ENCODE measurements at regions not wholly inside any gene's neighbourhood (a gene's known extent, or its start where the extent isn't known, plus 50 kb on each side); places are given as distances from the start of the nearest gene placed in this dataset.

DNA sequence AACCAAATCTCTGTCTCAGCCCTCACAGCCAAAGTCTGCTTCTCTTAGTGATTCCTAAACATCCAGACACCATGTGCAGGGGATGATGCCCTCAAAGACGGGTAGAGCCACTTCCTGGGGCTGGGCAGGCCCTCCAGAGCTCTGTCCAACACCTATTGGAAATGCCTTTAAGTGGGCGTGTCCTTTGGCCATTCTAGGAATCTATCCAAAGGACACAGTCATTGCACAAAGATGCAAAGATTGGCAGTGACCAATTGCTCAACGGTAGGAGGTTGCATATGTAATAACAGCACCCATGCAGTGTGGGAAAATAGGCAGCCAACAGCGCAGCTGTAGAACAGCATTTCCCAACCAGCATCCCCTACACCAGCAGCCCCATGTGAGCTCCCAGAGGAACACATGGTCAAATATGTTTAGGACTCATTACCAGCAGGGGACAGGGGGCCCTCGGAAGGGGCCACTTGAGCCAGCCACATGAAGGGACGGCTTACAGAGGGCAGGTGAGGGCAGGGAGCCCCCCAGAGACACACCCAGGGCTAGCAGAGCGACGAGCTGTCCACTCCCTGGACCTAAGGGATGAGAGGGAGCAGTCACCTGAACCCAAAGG is 142.8 kb upstream of the IQSEC1 start:
- Histone ChIP-seq H3K9me3 (no peaks in the 10 kb centered on the region), H3K4me1 (no peaks in the 10 kb centered on the region), H3K27me3 (peaks cover 19% of the 10 kb centered on the region), H3K4me3 (no peak overlapping the region), H3K27ac (no peak overlapping the region), H3K36me3 (no peaks in the 10 kb centered on the region)
- 40 to 50% methylated on average over 1 of the region's 8 CpGs for WGBS, 2 donors (ENCODE audit: low coverage in 1 of 2)
- ATAC-seq = no peak
- TF ChIP-seq POLR2A (IDR thresholded peaks at IDR 0.05) = no peak
- TF ChIP-seq, protein P1, sequence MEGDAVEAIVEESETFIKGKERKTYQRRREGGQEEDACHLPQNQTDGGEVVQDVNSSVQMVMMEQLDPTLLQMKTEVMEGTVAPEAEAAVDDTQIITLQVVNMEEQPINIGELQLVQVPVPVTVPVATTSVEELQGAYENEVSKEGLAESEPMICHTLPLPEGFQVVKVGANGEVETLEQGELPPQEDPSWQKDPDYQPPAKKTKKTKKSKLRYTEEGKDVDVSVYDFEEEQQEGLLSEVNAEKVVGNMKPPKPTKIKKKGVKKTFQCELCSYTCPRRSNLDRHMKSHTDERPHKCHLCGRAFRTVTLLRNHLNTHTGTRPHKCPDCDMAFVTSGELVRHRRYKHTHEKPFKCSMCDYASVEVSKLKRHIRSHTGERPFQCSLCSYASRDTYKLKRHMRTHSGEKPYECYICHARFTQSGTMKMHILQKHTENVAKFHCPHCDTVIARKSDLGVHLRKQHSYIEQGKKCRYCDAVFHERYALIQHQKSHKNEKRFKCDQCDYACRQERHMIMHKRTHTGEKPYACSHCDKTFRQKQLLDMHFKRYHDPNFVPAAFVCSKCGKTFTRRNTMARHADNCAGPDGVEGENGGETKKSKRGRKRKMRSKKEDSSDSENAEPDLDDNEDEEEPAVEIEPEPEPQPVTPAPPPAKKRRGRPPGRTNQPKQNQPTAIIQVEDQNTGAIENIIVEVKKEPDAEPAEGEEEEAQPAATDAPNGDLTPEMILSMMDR (IDR thresholded peaks at IDR 0.05) = no peak
- no peak for TF ChIP-seq EP300 (IDR thresholded peaks at IDR 0.05)
- no peak for TF ChIP-seq POLR2AphosphoS5 (IDR thresholded peaks at IDR 0.05)

DNA sequence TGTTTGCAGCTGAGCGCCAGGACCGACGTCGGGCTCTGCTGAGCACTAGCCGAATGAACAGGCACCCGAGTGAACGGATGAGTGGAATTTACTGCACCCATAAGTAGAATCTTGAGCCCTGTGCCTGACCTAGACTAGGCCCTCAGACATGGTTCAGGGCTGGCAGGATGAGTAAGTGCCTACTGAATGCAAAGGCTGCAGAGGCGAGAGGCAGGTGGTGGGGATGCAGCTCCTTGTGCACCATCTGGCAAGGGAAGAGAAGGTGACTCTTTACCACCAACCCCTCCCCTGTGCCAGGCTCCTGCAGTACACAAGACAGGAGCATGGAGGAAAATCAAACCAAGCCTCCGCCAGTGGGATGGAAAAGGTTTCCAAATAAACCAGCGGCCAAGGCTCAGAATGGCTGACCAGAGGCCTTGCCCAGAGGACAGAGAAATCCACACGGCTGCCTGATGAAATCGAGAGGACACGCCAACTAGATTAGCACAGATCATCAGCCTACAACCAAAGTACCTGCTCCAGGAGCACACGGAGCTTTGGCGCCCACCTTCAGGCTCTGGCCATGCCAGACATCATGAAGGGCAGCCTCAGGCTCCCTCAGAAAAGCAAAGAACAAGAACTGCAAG is 141.7 kb upstream of the IQSEC1 start:
- no peaks in the 10 kb centered on the region for H3K36me3 ChIP-seq
- no peak overlapping the region for H3K4me3 ChIP-seq
- H3K9me3 ChIP-seq = no peaks in the 10 kb centered on the region
- ATAC-seq = no peak
- no peak overlapping the region for H3K27ac ChIP-seq
- WGBS, 2 donors (ENCODE audit: low coverage in 1 of 2) = 91 to 92% methylated on average over 2 to 9 of the region's 15 CpGs
- peaks cover 19% of the 10 kb centered on the region for H3K27me3 ChIP-seq
- H3K4me1 ChIP-seq = no peaks in the 10 kb centered on the region
- TF ChIP-seq, protein P1 (IDR thresholded peaks at IDR 0.05) = no peak
- TF ChIP-seq EP300 (IDR thresholded peaks at IDR 0.05) (no peak), POLR2AphosphoS5 (IDR thresholded peaks at IDR 0.05) (no peak), POLR2A (IDR thresholded peaks at IDR 0.05) (no peak)

DNA sequence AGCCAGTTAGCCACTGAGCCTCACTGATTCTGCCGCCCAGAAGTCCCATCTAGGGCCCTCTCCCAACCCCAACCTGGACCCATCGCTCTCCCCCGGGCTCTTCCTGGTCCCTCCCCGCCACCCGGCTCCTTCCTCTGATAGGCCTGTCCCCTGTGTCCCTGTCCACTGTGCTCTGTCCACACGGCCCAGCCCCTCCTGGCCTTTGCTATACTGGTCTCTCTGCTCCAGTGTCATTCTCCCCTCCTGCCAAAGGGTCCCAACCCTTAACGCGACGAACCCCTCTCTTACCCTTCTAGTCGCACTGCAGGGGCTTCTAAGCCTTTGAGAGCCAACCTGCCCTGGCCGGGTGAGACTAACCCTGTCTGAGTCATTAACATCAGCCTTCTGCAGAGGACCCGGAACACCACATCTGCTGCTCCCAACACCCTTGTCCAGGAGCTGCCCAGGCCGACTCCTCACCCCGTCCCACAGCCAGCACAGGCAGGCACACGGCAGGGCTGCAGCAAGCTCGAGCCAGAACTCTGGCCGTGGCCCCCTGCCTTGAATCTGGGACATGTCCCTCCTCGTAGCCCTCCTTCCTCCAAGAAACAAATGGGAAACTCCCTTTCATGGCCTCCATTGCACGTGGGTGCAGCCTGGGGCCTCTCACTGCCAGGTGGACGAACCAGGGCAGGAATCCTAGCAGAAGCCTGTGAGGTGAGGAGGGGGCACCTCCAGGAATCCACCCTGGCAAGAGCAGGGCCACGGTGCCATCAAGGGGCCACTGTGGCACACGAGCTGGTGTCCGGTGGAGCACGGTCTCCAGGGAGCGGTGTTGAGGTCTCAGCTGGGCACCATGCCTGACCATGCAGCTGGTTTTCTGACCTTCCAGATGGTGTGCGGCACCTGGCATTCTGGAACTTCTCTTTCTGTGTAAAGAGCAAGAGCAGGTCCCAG is 140.9 kb upstream of the IQSEC1 start:
- WGBS, 2 donors (ENCODE audit: low coverage in 1 of 2) = 88 to 93% methylated on average over 3 to 12 of the region's 26 CpGs
- ATAC-seq = no peak

DNA sequence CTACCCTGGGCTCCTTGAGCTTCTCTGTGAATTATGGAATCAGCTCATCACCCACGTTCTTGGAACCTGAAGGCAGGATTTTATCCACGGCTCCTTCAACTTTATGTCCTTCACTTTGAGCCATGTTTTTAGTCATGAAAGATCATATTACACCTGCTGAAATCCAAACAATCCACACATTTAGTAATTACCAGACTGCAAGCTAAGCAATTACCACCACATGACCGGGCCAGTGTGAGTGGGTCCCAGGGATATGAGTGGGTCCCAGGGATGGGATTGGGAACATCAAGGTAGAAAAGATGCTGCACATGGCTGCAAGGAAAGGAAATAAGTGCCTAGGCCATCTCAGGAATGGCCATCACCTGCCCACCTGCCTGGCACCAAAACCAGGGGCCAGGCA is 140.3 kb upstream of the IQSEC1 start:
- no peak for TF ChIP-seq POLR2A (IDR thresholded peaks at IDR 0.05)
- peaks cover 24% of the 10 kb centered on the region for H3K27me3 ChIP-seq
- 67 to 79% methylated on average over 1 to 2 of the region's 3 CpGs for WGBS, 2 donors (ENCODE audit: low coverage in 1 of 2)
- no peaks in the 10 kb centered on the region for H3K36me3 ChIP-seq
- H3K4me3 ChIP-seq = no peak overlapping the region
- ATAC-seq = no peak
- H3K27ac ChIP-seq = no peak overlapping the region
- no peaks in the 10 kb centered on the region for H3K4me1 ChIP-seq
- H3K9me3 ChIP-seq = no peaks in the 10 kb centered on the region

More for the DNA sequence above, 140.9 kb upstream of the IQSEC1 start:
- H3K4me1 ChIP-seq = no peaks in the 10 kb centered on the region
- TF ChIP-seq, protein P1 (IDR thresholded peaks at IDR 0.05) = no peak
- TF ChIP-seq POLR2A (IDR thresholded peaks at IDR 0.05) (no peak), POLR2AphosphoS5 (IDR thresholded peaks at IDR 0.05) (no peak), EP300 (IDR thresholded peaks at IDR 0.05) (no peak)
- H3K36me3 ChIP-seq = no peaks in the 10 kb centered on the region
- H3K4me3 ChIP-seq = no peak overlapping the region
- no peaks in the 10 kb centered on the region for H3K9me3 ChIP-seq
- H3K27ac ChIP-seq = no peak overlapping the region
- peaks cover 19% of the 10 kb centered on the region for H3K27me3 ChIP-seq

DNA sequence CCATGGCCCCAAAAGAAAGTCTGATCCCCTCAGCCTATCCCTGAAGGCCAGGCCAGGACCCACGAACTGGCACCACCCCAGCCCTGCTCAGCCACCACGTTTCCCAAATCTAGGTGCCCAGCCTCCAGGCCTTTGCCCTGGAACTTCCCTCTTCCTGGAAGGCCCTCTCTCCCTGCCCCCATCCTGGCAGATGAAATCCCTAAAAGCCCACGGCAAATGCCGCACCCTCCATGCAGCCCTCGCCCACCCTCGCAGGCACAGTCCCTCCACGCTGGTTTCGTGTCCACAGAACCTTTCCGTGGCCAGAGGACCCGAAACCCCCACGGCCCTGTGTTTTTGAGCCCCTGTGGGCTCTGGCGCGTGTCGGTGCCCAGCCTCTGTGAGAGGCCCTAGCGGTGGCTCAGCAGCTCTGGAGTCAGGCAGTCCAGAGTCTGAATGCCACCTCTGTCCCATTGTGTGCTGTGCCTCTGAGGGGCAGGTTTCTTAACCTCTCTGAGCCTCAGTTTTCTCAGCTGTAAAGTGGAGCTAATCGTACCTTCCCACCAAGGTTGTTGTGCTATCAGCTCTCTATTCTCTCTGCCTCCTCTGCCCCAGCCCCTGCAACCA is 138.5 kb upstream of the IQSEC1 start:
- no peak for ATAC-seq
- Histone ChIP-seq H3K4me3 (no peak overlapping the region), H3K36me3 (no peaks in the 10 kb centered on the region), H3K27me3 (peaks cover 37% of the 10 kb centered on the region), H3K27ac (no peak overlapping the region), H3K9me3 (no peaks in the 10 kb centered on the region), H3K4me1 (no peaks in the 10 kb centered on the region)
- WGBS, 2 donors (ENCODE audit: low coverage in 1 of 2) = 80 to 89% methylated on average over 1 to 3 of the region's 16 CpGs
- TF ChIP-seq POLR2A (IDR thresholded peaks at IDR 0.05) (no peak), POLR2AphosphoS5 (IDR thresholded peaks at IDR 0.05) (no peak), EP300 (IDR thresholded peaks at IDR 0.05) (no peak)
- TF ChIP-seq, protein P1 (IDR thresholded peaks at IDR 0.05) = no peak

All from gastroesophageal sphincter (tissue), 4 donors.